ELR (cell line): ENCODE measurements at regions not wholly inside any gene's neighbourhood (a gene's known extent, or its start where the extent isn't known, plus 50 kb on each side); places are given as distances from the start of the nearest gene placed in this dataset.

Experiments used
- DNase-seq: peaks from one replicate; pipeline ENCODE4 v3.0.0-alpha.2; 2015; ENCODE audit warnings: low read depth

DNA sequence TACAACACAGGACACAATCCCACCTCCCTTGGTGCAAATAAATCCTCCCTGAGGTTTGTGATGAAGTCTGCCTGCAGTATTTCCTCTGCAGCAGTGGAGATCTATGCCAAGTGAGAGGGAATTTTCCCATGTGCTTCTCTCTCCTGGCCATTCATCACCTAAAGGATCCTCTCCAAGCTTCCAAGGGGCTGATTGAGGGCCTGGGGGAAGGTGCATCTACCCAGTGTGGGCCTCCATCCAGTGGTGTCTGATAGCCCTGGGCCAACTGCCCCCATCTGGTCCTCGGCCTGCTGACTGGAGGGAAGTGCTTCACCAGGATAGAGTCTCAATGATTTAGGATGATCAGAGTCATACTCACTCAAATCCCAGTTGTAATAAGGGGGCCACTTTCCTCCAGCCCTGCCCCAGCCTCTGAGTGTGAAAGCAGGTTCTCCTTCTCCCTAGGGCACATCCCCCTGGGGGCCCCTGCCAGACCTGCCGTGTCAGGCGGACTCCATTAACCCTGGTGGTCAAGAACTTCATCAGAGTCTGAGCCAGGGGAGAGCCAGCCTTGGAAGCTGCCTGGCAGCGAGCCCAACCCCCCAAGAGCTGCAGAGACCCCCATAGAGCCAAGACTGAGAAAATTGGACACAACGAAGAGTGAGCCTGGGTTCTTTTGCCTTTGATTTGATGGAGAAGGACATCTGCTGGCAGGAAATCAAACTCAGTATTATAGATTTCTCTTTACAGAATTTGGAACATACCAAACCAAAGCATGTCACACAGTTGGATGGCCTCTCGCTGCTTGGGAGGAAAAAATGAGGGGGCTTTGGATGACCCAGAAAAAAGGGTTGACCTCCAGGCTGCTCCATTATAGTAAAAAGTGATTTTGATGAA lies 509.6 kb downstream of the CMPK2 start:
- DNase-seq = no peak

DNA sequence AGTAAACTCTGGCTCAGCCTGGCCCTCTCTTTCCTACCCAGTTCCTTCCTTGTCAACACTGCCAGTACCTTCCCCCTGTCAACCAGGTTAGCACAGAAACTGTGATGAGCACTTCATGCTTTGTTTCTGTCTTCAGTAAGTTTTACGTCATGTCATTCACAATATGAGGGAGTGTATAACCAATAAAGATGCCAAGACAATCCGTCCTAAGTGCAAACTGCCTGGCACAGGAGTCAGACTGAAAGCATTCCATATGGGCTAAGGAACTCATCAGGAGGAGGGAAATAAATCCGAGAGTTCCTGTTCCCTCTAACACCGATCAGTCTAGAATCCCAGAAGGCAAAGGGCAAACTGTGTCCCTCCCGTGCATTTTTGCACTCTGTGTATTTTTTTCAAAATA lies 507.2 kb downstream of the CMPK2 start:
- DNase-seq = no peak

DNA sequence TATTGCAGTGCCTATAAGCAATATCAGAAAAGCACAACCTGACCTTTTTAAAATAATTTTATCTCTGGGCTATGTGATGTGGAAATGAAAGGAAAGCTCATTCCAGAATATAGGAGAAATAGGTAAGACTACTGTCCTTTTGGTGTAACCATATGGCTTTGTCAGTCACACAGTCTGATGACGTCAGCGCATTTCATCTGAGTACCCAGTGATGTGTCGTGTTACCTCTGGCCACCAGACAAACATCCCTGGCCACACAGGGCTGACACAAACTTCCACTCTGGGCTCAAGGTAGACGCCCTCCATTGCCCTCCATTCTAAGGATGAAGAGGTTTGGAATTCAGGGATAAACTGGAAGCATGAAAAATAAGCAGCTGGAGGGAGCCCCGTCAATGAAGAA lies 506.7 kb downstream of the CMPK2 start:
- no peak for DNase-seq

DNA sequence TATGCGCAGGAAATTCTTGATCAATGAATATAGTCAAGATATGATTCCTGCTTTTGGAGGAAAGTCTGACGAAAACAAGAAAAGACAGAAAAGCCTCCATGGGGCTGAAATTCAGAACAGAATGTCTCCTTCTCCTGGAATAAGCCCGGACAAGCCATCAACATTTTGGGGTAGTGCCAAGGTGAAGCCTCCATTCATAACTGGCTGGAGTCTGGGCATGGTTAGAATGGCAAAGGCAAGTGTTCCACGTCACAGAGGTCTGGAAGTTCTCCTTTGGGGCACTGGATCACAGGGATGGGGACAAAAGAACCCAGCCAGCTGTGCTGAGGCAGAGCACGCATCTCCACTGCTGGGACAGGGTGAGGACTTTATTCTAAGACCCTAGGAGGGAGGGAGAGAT lies 505.7 kb downstream of the CMPK2 start:
- no peak for DNase-seq

DNA sequence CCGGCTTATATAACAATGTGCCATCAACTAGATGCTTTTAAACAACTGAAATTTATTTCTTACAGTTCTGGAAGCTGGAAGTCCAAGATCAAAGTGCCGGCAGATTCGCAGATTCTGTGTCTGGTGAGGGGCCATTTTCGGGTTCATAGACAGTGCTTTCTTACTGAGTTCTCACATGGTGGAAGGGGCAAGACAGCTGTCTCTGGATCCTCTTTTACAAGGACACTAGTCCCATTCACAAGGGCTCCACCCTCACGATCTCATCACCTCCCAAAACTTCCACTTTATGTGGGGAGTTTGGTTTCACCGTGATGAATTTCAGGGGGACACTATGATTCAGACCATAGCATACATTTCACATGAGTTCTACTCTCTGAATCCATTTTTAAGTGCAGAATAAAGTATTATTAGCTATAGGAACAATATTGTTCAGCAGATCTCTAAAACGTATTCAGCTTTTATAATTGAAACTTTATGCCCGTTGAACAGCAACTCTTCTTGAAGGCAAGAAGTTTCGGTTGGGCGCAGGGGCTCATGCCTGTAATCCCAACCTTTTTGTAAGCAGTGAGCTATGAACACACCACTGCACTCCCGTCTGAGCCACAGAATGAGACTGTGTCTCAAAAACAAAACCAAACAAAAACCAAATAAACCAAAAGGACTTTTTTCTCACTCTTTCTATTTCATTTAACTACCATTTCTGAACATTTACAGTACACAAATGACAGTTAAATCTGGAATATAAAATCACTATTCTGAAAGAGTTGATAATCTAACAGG lies 502.8 kb downstream of the CMPK2 start:
- DNase-seq = no peak

DNA sequence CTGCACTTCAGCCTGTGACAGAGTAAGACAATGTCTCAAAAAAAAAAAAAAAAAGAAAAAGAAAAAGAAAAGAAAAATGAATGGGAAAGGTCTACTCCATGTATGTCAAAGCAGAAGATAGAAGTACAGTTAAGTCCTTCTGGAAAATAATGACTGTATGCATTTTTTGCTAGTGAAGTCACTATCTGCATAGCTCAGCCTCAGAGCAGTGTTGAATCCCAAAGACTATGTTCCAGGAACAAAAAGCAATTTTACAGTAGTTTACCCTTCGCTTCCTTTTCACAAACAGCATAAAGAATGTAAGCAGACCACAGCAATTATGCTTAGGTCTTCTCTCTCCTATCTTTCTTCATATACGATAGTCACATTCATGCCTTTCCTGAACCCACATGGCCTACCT lies 497.4 kb downstream of the CMPK2 start:
- DNase-seq = no peak

DNA sequence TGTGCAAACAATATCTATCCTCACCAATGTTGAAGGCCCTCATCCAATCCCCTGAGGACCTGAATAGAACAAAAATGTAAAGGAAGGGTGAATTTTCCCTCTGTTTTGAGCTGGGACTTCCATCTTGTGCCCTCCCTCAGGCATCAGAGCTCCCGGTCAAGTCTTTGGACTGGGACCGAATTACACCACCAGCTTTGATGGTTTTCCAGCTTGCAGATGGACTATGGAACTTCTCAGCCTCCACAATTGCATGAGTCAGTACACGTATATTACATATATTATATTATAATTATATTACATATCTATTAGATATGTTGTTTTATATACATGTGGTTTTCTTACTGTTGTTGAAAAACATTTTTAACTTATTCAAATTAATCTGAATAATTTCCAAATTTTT lies 496.4 kb downstream of the CMPK2 start:
- no peak for DNase-seq

DNA sequence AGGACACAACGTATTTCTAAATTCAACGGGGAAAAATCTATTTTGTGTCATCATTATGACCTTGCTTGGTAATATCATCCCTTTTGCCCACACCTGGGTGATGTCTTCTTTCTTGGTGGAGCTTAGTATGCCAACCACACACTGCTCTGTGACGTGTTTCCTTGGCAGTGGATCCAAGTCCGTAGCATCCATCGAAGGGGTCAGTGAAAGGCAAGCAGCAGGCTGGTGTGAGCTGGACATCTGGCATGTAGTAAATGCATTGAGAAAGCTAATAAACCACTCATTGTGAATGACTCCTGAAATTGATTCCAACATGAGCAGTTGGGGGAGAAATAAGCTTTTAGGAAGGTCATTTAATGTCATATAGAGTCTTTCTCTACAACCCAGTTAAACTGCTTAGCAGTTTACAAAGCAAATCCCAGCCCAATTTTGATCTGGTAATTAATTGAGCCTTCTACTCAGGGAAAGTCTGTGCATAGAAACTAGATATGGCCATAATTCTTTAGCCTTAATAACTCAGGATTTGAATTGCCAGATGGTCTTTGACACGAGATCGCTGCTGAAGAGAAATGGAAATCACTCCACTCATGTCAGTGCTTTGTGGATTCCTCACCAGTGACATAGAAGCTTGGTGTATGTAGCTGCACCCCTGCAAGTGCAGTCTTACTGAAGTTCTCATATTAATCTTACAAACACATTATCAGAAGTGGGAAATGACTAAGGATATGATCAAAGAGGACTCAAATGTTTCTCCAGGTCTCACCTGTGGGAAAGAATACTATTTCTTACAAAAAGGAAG lies 494.8 kb downstream of the CMPK2 start:
- no peak for DNase-seq

DNA sequence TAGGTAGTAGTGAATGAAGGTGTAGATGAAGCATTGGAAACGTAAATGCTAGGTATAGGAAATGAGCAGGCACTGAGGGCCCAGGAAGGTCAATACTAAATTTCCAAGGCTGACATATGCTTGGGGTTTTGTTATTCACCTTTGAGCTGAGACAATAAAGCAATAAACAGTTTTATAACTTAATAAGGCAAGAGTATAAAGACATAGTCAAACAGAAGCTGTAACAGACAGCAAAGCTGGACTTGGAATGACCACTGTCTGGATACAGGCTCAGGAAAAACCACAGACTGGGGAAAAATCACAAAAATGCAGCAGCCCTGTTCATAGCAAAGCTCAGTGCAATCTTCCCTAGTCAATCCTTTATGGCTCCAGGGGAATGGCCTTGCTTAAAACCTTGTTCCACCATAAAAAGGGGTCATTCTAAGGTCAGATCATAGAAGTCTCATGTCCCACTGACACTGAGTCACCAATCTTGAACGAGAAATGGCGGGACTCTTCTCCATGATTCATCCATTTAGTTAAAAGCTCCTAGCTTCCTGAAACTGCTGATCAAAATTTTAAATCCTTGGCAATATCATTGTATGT lies 493.3 kb downstream of the CMPK2 start:
- DNase-seq = no peak

DNA sequence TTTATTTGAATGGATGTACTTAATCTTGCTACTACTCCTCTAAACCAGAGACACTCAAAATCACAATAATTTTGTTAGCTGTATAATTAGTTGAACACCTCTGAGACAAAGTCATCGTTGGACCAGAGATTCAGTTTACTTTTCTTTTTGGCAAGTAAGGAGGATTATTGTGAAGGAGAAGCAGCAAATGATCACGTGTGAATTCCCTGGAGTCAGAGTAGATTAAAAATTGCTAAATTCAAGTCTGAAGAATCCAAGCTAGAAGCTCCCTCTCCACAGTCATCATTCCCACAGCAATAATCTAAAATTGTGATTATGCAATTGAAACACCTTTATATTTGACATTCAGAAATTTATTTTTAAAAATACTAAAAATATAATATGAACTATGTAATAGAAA lies 484.4 kb downstream of the CMPK2 start:
- DNase-seq = no peak

DNA sequence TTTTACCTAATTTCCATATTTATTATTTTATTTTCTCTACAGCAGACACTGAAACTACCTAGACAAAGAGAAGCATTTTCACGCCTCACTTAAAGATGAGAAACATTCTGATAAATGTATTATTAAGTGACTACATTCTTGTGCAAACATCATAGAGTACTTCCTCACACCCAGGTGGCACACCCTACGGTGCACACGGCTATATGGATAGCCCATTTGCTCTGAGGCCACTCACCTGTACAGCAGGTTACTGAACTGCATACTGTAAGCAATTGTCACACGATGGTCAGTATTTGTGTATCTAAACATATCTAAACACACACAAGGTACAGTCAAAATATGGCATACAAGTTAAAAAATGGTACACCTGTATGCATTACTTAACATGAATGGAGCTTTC lies 481.4 kb downstream of the CMPK2 start:
- DNase-seq = no peak

DNA sequence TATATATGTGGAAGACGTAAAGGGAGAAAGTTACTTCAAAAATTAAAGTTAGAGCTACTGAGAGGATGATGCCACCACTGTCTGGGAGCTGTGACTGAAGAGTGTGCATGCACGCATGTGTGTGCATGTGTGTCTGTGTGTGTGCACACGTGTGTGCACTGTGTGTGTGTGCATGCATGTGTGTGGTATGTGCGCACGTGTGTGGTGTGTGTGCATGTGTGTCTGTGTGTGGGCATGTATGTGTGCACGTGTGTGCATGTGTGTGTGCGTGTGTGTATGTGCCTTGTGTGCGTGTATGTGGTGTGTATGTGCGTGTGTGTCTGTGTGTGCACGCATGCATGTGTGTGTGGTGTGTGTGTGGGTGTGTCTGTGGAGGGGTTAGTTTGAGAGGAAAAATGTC lies 473.4 kb downstream of the CMPK2 start:
- DNase-seq = no peak

DNA sequence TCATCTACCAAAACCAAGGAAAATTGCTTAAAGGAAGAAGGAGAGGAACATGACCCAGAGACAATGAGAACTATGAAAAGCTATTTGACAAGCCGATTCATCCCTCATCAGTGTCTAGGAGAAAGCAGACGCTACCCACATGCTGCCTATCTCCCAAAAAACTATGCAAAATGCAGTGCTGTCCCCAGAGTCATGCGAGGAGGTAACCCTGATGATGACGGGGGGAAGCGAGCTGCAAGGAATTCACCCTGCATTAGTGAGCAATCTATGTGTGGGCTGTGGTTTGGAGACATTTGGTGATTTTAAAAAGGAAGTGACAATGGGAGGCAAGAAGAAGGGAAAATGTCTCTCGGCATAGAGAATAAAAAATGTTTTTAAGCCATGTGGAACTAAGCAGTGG lies 472.7 kb downstream of the CMPK2 start:
- DNase-seq = no peak

DNA sequence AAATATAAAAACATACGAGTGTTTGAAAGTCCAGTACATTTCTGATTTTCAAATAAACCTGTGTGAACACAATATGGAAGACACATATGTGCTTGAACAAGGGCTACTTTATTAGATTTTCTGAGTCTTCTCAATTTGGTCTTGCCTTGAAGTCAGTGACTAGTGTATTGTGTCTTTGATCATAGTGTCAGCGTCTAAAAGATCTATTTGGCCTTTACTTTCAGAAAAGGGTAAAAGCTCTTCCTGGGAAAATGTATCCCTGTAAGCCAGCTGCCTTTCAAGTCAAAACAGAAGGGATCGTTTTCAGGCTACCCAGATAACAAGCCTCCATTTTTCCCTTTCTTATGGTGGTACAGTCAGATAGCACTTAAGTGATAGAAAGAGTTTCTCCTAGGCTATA lies 471.9 kb downstream of the CMPK2 start:
- no peak for DNase-seq

DNA sequence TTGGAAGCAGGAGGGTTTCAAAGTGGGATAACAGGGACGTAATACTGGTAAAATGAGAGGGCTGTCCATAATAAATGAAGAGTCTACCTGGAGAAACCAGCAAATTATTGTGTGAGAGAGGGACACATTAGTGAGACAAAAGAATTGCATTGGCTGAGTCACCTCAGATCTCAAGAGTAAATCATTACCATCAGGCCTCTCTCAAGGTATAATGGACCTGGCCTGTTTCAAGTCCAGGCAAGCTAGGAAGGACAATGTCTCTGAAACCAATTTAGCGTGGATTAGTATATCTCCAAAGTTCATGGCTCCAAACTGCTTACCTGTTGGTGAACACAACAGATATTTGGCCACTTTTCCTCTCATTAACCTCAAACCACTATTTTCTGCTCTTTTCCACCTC lies 471.4 kb downstream of the CMPK2 start:
- no peak for DNase-seq

DNA sequence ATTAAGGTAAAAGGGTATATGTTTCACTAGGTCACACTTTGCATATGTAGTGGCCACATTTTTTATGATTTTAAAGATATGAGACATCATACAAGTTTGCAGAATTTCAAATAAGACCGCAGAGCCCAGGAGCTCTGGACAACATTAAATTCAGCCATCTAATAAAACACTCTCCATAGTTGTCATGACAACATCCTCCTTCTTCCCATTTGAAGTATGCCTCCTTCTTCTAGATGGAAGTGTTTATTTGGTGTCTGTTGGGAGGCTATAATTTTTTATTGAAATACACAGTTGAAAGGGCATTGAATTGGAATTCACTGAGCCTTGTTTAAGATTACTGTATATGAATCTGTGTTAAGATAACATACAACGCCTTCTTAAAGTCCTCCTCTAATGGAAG lies 467.3 kb downstream of the CMPK2 start:
- no peak for DNase-seq

DNA sequence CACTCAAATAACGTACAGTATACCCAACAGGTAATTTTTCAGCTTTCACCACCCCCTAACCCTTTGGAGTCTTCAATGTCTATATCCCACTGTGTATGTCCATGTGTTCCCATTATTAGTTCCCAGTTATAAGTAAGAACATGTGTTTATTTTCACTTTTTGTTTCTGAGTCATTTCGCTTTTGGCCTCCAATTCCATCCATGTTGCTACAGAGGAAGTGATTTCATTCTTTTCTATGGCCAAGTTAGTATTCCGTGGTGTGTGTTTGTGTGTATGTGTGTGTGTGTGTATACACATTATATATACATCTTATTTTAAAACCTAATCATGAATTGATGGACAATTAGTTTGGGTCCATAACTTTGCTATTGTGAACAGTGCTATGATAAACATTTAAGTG lies 464.4 kb downstream of the CMPK2 start:
- DNase-seq = no peak

DNA sequence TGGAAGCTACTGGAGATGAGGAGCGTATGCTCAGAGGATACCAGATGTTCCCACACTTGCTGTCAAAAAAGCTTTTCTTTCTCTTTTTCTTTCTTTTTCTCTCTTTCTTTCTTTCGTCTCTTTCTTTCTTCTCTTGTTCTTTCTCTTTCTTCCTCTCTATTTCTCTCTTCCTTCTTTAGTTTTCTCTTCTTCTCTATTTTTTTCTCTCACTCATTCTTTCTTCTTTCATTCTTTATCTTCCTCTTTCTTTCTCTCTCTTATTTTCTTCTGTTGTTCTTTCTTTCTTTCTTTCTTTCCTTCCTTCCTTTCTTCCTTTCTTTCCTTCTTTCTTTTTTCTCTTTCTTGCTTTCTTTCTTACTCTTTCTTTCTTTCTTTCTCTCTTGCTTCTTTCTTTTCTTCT lies 457.6 kb downstream of the CMPK2 start:
- no peak for DNase-seq

DNA sequence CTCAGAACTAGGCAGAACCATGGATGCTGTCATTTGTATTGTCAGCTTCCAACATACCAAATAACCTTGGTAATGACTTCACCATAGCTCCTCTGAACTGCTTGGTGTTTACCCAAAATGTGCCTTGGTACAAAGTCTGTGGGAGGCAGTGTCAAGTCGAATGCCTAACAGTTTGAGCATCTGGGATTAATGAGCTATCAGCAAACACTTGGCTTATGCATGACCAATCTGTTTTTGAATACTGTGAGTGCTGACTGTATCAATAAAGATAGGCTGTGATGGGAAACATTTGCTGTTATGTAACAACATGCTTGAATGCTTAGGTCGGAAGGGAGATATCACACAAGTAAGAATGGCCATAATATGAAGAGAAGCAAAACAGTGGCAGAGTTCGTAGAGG lies 455.4 kb downstream of the CMPK2 start:
- no peak for DNase-seq

DNA sequence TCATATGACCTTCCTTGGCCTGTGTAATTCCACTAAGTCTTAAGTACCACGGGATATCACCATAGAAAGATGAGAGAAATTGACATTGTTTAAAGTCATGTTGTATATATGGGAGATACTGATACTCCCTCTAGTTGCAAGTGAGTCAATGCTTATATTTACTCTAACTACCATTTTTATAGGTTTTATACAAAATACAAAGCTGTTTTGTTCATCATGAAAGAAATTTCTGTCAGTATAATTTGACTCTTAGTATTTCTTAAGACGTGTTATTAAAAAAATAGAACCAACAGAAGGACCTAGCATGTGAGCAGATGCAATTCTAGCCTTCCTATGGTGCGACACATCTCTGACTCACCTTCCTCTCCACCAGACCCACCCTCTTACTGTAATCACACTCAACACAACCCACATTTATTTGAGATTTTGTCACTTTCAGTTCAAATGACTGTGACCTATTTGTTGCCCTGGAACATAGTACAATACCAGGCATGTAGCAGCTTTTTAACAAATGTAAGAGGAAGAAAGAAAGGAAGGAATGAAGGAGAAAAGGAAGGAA lies 453.1 kb downstream of the CMPK2 start:
- no peak for DNase-seq

DNA sequence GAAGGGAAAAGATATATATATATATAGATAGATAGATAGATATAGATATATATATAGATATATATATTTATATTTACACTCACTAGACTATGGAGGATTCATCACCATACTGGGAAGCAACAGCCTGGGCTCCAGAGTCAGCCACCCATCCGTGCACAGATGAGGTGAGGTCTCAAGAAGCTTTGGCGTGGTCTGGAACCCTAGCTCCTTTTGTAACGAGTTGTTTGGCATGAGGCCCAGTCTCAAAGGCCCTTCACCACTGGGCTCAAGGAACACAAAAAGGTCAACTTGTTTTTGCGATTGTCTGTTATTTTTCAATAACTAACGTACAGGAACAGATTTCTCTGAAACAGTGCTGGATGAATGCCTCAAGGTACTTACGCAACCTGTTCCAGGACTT lies 448.7 kb downstream of the CMPK2 start:
- no peak for DNase-seq

DNA sequence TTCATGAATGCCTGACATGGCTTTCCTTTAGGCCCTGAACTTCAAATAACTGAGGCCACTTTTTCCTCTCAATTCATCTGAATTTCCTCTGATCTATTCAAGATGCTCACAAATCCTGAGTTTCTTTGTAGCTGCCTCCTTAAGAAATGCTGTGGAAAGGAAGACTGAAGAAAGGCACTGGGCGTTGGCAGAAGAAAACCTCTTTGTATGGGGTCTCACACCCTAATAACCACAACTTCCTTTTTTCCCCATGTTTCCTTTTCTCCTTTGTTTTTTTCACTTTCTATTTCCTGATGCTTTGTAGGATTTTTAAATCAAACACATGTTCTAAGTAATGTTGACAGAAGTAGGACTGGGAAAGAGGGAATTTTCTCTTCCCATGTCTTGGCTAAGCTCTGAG lies 447.4 kb downstream of the CMPK2 start:
- no peak for DNase-seq
